ENCODE measurements at regions not wholly inside any gene's neighbourhood (a gene's known extent, or its start where the extent isn't known, plus 50 kb on each side); places are given as distances from the start of the nearest gene placed in this dataset.

GRCh38 chr20:58600756-58601155, 50.3 kb upstream of the STX16 start:
- intact Hi-C loops (cut with DNase I), result no loop called here
- no peak for DNase-seq
- no peak for ATAC-seq (ENCODE audit: poor library complexity)

DNA sequence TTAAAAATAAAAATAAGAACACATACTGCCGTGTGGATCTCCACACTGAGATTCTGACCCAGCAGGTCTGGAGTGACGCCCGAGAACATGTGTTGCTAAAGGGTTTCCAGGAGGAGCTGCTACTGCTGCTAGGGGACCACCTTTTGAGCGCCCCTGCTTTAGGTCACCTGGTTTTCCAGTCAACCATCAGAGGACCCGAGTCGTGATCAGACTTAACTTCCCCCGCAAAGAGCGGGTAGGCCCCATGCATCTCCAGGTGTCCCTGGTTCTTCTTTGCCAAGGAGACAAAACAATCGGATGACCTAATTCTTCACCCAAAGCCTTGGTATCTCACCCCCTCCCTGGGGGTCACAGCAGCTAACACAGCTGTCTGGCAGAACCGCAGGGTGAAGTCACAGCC, 51.1 kb upstream of the STX16 start:
- no peak for DNase-seq
- intact Hi-C loops (cut with DNase I), result no loop called here
- no peak for ATAC-seq (ENCODE audit: poor library complexity)

GRCh38 chr20:58598211-58599015, 52.7 kb upstream of the STX16 start:
- intact Hi-C loops (cut with DNase I), result no loop called here
- peak; percentile 80 for DNase-seq
- peak; percentile 71 for ATAC-seq (ENCODE audit: poor library complexity)

DNA sequence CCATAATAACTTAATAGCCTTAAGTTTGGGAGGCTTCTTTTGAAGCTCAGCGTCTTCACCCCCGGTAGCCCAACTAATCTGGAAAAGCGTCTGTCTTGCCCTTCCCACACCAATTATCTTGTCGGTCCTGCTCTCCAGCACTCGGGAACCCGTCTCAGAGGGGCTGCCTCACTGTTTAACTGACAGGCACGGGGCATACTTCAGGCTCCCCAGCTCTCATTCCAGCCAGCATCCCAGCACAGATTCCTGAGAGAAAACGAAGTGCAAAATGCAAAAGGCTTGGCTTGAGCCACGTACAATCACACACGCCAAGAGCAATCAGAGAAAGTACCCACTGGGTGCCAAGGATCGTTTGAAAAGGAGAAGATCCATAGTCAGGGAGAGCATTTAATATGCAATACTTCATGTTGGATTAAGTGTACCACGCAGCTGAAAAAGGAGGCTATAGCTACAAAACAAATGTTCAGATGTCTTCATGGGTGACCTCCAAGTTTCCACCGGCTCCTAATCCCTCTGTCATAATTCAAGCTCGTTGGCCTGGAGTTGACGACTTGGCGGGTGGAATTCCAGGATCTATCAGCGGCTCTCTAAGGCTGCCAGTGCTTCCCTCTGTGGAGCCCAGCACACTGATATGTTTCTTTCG, 53.7 kb upstream of the STX16 start:
- intact Hi-C loops (cut with DNase I), result no loop called here
- ATAC-seq (ENCODE audit: poor library complexity) (peak; percentile 87), DNase-seq (peak; percentile 69)

DNA sequence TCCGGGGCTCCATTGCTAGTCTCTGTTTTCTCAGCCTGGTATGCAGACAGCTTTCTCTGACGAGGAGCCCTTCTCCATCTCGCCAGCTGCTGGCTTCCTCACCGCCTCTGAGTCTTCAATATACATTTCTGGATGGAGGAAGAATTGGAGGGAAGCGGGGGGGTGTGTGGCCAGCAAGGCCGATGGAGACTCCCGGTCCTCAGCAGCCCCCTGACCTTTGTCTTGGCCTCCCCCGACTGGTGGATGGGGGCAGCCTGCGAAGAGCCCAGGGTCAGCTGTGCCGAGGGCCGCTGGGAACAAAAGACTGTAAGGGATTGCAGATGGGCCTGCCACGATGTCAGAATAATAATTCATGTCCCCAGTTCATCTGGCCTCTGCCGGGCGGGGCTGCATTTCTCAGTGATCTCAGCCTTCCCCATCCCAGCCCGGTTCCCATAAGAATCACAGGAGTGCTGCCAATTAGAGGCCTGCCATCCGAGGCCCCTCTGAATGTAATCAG, 54.3 kb upstream of the STX16 start:
- intact Hi-C loops (cut with DNase I), result no loop called here
- ATAC-seq (ENCODE audit: poor library complexity) (peak; percentile 51), DNase-seq (peak; percentile 58)

DNA sequence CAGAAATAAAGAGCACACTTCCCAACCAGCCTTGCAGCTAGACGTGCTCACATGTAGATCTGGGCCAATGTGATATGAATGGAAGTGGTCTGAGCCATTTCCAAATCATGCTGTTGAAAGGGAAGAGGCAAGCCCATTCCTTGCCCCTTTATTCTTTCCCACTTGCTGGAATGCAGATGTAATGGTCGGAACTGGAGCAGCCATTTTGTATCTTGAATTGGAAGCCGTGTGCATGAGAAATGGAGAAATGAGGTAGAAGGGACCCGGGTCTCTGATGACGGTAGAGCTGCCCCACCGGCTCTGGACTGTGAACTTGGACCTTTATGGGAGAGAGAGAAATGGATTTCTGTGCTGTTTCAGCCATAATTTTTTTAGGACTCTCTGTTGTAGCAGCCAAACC, 54.8 kb upstream of the STX16 start:
- ATAC-seq (ENCODE audit: poor library complexity) (no peak), DNase-seq (no peak)
- intact Hi-C loops (cut with DNase I), result no loop called here

- intact Hi-C loops (cut with DNase I), result no loop called here
- ATAC-seq (ENCODE audit: poor library complexity), result no peak
- DNase-seq, result no peak
These were observed 55.9 kb upstream of the STX16 start for GRCh38 chr20:58595167-58595566.

- ATAC-seq (ENCODE audit: poor library complexity), result no peak
- DNase-seq, result no peak
- intact Hi-C loops (cut with DNase I), result no loop called here
These were observed 57.0 kb upstream of the STX16 start for GRCh38 chr20:58593880-58594638.

- DNase-seq, result no peak
- ATAC-seq (ENCODE audit: poor library complexity), result no peak
- intact Hi-C loops (cut with DNase I), result no loop called here
These were observed 58.9 kb upstream of the STX16 start for GRCh38 chr20:58592076-58592695.

GRCh38 chr20:58590679-58591473, 60.2 kb upstream of the STX16 start:
- DNase-seq (no peak), ATAC-seq (ENCODE audit: poor library complexity) (no peak)
- intact Hi-C loops (cut with DNase I), result no loop called here

DNA sequence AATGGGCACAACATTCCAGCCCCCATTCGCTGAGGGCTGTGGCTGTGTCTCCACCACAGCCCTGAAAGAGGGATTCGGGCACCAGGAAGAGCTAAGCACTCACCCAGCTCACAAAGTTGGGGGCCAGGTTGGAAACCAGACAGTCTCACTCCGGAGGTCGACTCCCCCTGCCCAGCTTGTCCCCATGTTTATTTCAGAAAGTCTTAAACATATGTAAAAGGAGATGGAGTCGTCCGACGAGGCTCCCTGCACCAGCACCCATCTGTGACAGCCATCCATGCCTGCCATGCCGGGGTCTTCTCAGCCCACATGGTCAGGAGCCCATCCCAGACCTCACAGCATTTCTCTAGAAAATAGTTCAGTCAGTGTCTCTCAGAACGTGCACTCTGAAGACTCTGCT, 63.6 kb upstream of the STX16 start:
- ATAC-seq (ENCODE audit: poor library complexity), result no peak
- DNase-seq, result no peak
- intact Hi-C loops (cut with DNase I), result no loop called here

DNA sequence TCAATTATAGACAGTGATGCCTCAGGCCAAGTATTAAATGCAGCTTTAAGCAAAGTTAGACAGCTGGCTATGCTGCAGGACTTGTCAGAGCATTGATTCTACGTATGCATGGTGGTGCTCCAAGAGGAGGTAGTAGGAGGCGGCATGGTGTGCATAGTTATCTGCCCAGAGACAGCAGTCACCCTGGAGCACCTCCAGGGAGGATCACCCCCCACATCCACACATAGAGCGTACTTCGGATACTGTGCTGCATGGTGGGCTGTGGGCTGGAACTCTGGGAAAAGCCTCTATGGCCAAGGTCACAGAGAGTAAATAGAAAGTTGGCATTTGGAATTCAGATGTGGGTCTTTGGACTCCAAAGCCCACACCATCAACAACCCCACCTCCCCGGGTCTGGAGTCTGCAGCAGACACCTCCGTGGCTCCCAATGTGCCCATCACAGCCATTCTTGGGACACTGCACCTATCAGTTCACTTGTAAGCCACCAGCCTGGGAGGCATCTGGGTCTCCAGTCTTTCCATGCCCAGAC, 64.5 kb upstream of the STX16 start:
- ATAC-seq (ENCODE audit: poor library complexity) (no peak), DNase-seq (no peak)
- intact Hi-C loops (cut with DNase I), result no loop called here

- DNase-seq, result no peak
- intact Hi-C loops (cut with DNase I), result no loop called here
- no peak for ATAC-seq (ENCODE audit: poor library complexity)
These were observed 65.1 kb upstream of the STX16 start for GRCh38 chr20:58585753-58586540.

- no peak for DNase-seq
- intact Hi-C loops (cut with DNase I), result no loop called here
- ATAC-seq (ENCODE audit: poor library complexity), result no peak
These were observed 66.0 kb upstream of the STX16 start for GRCh38 chr20:58584881-58585752.

DNA sequence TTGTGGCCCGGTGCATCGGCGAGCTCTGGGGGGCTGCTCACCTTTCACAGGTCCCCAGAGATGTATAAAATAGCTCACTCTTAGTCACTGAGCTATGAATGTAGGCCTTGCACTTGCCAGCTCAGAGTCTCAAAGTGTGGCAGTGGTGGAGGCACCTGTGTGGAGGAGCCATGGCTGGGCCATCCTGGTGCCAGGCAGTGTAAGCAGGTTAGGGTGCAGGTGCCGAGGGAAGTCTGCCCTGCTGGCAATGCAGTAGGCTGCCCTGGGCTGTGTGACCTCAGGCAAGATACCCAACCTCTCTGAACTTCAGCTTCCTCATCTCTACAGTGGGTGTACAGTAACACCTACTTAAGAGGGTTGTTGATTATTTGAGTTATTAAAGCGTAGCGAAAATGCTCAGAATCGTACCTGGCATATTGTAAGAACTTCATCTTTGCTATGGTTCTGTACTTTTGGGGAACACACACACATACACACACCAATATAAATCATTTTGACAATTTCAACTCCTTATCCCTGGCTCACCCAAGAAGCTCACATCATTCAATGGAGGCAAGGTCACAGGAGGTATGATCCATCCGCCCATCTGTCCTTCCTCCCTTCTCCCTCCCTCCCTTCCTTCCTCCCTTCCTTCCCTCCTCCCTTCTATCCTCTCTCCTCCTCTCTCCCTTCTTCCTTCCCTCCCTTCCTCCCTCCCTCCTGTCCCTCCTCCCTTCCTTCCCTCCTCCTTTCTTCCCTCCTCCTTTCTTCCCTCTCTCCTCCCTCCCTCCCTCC, 66.8 kb upstream of the STX16 start:
- DNase-seq (no peak), ATAC-seq (ENCODE audit: poor library complexity) (no peak)
- intact Hi-C loops (cut with DNase I), result no loop called here

- intact Hi-C loops (cut with DNase I), result no loop called here
- ATAC-seq (ENCODE audit: poor library complexity), result no peak
- no peak for DNase-seq
These were observed 67.5 kb upstream of the STX16 start for GRCh38 chr20:58583586-58583985.
